A172 (cell line): ENCODE measurements at regions not wholly inside any gene's neighbourhood (a gene's known extent, or its start where the extent isn't known, plus 50 kb on each side); places are given as distances from the start of the nearest gene placed in this dataset.
"Not testable (repeated sequence)": the region's sequence is repeated elsewhere in the genome, so short reads cannot be mapped to it uniquely, and the experiment has no call there.

Experiments used
- DNase-seq: peaks from one replicate; pipeline ENCODE4 v3.0.0-alpha.2; 2015; ENCODE audit warnings: low spot score

- DNase-seq, result no peak
These were observed 58.6 kb upstream of the SLC38A4 start for GRCh38 chr12:46884362-46884761.

- DNase-seq, result peak; percentile 56
These were observed 60.8 kb upstream of the SLC38A4 start for GRCh38 chr12:46886541-46887041.

DNA sequence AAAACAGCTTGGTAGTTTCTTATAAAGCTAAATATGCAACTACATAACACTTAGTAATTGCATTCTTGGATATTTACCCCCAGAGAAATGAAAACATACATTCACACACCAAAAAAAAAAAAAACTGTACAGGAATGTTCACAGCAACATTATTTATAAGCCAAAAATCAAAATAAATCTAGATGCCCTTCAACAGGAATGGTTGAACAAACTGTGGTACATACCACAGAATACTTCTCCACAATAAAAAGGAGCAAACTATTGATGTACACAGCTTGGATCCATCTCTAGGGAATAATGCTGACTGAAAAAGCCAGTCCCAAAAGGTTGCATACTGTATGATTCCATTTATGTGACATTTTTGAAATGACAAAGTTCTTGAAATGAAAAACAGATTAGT is 62.1 kb upstream of the SLC38A4 start:
- no peak for DNase-seq

DNA sequence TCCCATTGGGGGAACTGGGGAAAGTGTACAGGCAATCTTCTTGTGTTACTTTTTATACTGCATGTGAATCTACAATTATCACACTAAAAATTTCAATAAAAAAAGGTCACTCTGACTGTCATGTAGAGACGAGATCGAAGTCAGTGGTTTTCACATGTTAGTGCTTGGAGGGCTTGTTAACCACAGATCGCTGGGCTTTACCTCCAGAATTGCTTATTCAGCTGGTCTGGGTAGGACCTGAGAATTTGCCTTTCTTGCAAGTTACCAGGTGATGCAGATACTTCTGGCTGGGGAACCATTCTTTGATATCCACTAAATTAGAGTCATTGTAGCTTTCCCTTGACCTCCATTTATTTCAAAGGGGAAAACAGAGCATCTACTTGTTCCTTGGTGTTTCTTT is 62.8 kb upstream of the SLC38A4 start:
- no peak for DNase-seq

- no peak for DNase-seq
These were observed 65.5 kb upstream of the SLC38A4 start for GRCh38 chr12:46891306-46891705.

DNA sequence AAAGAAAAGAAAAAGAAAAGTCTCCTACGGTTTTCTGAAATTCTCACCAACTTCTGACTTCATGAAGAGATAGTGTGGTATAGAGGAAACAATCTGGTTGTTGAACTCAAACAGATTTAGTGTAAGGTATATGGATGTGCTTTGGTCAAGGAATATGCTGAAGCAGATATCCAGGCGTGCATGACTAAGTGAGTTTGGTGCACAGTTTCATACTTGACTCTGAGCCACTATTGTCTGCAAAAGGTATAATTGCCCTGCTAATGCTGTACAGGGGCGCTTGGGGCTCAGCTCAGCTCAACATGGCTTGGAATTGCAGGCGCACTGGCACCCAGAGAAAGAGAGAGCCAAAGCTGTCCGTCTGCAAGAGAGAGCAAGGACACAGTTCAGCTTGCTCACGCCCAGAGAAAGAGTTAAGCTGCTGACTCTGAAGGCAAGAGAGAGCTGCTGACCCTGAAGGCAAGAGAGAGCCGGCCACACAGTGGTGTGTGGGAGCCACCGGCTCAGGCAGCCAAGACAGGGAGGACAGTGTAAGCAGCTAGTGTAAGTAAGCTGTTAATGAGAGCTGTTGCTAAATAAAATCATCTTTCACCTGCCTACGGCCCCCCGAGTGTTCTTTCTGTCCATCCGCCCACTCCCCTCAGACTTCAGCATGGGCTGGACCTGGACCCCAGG is 66.4 kb upstream of the SLC38A4 start:
- DNase-seq, result no peak

DNA sequence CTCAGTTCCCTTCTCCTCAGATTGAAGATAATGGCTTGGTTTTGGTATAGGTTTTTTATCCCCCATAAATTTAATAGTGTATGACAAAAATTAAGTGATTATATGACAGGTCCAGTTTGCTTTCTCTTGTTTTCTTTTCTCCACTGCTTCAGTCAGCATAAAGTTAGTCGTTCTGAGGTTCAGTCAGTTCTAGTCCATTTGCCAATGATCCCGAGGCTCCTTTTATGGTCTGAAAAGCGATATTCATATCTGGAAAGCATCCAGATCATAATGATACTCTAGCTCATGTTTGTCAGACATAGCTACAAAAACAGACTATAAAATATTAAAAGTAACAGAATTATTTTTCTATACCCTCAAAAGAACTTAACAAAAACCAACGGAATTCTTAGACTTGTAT is 67.1 kb upstream of the SLC38A4 start:
- no peak for DNase-seq

DNA sequence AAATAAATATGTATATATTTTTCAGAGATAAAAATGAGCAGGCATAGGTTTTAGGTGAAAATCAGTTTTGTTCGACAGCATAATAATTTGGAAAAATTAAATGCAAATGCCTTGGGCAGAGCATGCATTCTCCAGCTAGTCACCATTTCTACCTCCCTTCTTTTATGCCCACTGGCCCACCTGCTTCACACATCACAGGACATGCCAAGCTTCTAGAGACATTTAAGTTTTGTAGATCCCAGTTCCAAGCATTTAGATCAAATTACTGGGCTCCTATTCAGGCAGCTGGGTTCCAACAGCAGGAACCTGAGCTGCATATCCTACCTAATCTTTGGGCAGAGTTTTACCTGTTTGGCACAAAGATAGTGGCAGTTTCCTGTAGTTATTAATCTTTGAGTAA is 67.6 kb upstream of the SLC38A4 start:
- DNase-seq, result no peak

- DNase-seq, result no peak
These were observed 69.9 kb upstream of the SLC38A4 start for GRCh38 chr12:46895726-46896125.

DNA sequence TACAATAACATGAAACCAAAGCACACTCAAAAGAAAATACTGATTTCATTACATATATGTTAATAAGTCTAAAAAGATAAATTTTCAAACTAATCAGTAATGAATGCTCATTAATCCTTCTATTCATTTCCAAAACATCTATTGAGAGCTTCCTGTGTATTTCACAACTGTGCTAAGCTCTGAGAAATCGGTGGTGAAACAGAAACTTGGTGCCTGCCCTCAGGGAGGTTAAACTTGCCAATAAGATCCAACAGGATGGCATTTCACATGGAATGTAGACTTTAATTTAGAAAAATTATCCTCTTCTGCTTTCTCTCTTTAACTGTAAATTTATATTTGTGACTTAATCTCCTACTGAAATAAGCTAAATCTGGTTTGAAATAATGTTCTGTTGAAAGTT is 70.9 kb upstream of the SLC38A4 start:
- no peak for DNase-seq

DNA sequence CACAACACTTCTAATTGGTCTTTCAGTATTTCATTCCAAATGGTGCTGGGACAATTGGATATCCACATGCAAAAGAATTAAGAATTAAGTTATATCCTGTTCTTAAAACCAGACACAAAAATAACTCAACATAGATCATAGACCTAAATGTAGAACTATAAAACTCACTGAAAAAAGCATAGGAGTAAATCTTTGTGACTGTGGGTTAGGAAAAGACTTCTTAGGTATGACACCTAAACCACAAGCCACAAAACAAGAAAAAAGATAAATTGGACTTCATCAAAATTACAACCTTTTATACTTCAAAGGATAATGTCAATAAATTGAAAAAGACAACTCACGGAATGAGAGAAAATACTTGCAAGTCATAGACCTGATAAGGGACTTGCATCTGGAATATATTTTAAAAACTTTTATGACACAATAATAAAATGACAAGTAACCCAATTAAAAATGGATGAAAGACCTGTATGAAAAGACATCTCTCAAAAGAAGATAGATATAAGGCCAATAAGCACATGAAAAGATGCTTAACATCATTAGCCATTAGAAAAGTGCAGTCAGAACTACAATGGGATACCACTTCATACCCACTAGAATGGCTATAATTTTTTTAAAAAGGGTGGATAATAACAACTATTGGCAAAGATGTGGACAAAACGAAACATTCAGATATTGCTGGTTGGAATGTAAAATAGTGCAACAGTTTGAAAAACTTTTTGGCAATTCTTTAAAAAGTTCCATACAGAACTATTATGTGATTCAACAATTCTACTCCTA is 72.5 kb upstream of the SLC38A4 start:
- DNase-seq, result no peak

DNA sequence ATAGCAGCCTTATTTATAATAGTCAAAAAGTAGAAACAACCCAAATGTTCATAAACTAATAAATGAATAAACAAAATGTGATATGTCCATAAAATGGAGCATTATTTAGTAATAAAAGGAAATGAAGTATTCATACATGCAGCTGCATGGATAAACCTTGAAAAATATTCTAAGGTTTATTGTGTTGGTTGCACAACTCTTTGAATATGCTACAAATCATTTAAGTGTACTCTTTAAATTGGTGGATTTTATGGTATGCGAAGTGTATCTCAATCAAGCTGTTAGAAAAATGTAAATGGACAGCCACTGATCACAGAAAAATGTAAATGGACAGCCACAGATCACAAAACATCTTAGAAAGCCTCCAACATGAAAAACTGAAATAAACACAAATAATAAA is 73.2 kb upstream of the SLC38A4 start:
- DNase-seq, result no peak

- no peak for DNase-seq
These were observed 75.1 kb upstream of the SLC38A4 start for GRCh38 chr12:46900734-46901463.

DNA sequence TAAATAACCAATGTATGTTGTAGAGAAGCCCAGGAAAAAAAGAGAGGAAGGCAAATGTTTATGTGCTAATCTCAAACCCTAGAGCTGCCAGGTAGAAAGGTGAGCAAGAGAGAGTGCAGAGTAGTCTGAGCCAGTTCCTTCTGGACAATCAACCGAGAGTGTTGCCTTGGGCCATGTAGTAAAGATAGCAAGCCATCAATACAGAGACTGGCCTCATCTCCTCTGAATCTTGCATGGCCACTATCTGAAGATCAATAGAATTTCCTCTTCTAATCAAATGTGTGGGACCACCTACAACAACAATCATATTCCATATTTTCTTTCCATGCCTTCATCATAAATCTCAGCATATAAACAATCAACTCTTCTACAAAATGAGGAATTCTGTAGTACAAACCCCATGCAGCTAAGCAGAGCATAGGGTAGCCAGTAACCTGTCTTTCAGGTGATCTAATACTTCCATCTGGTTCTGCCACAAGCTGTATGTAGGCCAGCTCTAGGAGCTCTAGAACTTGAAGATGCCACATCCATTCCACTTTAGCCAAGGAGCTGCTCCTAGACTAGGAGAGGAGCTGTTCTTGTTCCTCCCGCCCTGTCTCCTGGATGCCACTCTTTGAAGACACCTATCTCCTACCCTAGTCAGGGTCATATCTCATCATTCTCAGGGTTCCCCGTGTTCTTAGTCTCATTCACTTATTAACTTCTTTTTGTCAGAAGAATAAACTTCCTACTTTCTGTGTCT is 75.8 kb upstream of the SLC38A4 start:
- no peak for DNase-seq

DNA sequence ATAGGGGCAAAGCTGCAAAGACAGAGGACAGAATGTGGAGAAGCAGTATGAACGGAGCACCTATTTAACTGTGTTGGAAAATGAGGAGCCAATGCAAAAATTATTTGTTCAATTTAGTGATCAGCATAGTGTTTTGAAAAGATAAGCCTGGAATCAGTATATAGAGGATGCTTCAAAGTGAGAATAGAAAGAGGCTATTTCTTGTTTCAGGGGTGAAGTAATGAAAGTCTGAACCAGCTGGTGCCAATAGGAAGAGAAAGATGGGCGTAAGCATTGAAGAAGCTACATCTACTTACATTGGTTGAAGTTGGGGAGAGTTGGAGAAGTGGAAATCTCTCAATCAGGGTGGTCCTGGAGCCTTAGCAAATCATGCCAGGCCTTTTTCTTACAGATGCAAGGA is 77.3 kb upstream of the SLC38A4 start:
- DNase-seq, result no peak

DNA sequence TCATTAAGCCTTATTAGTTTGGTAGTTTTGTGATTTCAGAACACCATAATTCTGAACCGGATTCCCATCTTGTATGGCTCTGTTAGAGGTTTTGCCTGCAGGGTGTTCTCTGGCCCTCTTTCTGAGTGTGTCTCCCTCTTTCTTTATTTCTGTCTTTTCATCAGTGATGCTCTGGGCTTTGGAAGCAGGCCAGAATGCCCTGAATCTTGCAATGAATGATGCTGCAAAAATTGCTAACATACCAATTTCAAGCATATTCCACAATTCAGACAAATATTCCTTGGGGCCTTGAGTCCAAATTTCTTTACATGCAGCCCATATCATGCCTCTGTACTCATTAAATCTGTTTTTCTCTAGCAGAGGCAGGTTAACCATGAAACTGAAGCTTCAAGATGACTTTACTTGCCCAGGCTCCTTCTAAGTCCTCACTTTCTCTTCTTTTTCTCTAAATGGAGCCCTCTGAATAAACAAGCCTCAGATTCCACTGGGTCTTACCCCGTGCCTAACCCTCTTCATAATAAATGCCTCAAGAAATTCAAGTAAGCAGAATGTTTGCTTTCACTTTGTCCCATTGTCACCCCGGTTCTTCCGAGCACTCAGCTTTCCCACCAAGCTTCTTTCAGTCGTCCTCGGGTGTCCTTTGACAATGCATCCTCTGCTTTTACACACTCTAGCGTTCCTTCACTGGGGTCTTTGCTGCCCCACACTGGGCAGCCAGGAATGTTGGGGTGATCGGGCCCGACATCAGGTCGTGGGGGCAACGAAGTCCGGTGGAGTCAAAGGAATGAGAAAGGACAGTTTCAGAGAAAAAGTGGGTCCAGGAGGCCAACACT is 78.8 kb upstream of the SLC38A4 start:
- DNase-seq, result no peak

- not testable (repeated sequence) for DNase-seq
These were observed 79.4 kb upstream of the SLC38A4 start for GRCh38 chr12:46905239-46905627.

- no peak for DNase-seq
These were observed 82.0 kb upstream of the SLC38A4 start for GRCh38 chr12:46907791-46908190.

DNA sequence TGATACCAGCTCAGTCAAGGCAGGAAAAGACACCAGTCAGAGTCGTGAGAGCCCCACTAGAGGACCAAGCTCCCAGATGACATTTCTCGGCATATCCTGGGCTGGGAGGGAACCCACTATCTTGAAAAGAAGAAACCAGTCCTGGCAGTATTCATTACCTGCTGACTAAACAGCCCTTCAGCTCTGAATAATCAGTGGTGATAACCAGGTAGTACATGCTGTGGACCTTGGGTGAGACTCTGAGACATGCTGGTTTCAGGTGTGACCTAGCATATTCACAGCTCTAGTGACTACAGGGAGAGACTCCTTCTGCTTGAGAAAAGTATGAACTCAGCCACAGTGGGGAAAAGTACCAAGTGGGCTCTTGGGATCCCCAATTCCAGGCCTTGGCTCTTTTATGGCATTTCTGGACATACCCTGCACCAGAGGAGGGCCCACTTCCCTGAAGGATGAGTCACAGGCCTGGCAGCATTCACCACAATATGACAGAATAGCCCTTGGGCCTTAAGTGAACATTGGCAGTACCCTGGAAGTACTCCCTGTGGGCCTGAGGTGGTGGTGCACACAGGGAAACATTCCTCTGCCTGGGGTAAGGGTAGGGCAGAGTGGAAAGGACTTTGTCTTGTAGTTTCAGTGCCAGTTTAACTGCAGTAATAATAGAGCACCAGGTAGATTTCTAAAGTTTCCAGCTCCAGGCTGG is 82.6 kb upstream of the SLC38A4 start:
- DNase-seq, result peak; percentile 64

DNA sequence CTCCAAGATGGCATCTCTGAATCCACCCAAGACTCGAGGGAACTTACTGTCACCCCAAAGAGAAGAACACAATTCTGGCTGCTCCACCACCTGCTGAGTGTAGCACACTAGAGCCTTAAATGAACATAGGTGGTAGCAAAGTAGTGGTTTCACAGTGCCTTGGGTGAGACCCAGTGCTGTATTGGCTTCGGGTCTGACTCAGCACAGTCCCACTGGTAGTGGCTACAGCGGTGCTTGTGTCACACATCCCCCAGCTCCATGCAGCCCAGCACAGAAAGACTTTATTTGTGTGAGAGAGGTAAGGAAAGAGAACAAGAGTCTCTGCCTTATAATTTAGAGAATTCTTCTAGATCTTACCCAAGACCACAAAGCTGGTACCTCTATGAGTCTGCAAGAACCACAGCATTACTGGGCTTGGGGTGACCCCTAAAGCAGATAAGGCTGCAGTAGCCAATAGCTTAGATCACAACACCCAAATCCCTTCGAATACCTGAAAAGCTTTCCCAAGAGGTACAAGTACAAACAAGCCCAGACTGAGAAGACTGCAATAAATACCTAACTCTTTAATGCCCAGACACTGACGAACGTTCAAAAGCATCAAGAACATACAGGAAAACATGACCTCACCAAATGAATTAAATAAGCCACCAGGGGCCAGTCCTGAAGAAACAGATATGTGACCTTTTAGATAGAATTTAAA is 83.3 kb upstream of the SLC38A4 start:
- DNase-seq, result no peak
